HepG2 (cell line): ENCODE measurements at regions not wholly inside any gene's neighbourhood (a gene's known extent, or its start where the extent isn't known, plus 50 kb on each side); places are given as distances from the start of the nearest gene placed in this dataset.

Experiments used
- ATAC-seq: fragments of 200-7000 bp; cut with Tn5 transposase; 3 replicates; pipeline ENCODE4 v1.9.1; 2020; ENCODE audit warnings: mild to moderate bottlenecking, moderate library complexity
- BruUV-seq: library from RNA; stranded (reverse); fragments of 400-500 nt; replicated peaks from 2 replicates; lab custom pipeline; 2021; lab: Mats Ljungman, UMichigan
- CTCF ChIA-PET: fragments of 300-600 bp; formaldehyde crosslinking; extraction: SDS; loops from one replicate; lab custom pipeline; 2021; ENCODE audit warnings: low total read pairs, inconsistent platforms, low intra/inter-chr PET ratio; lab: Yijun Ruan, JAX
- POLR2A ChIA-PET: fragments of 350-600 bp; sonication (Branson Sonifier 250); formaldehyde crosslinking; loops from one replicate; lab custom pipeline; 2020; ENCODE audit warnings: antibody characterized with exemption, inconsistent platforms; lab: Yijun Ruan, JAX
- DNase-seq: peaks from one replicate; pipeline ENCODE4 v3.0.0-alpha.2; 2015; ENCODE audit warnings: low spot score
- FAIRE-seq: peaks from 3 replicates; lab custom pipeline; 2011; peaks lifted over from hg19 to GRCh38; lab: Jason Lieb, UNC
- H2AFZ ChIP-seq: one replicate; pipeline ENCODE4 v1.6.1; 2011; ENCODE audit warnings: low read length, inconsistent platforms
- H3K27ac ChIP-seq: fragments of 300-600 bp; 3 replicates; pipeline ENCODE4 v1.8.0; 2011; ENCODE audit warnings: mixed run types, mild to moderate bottlenecking, mixed read lengths, low read length, inconsistent platforms; ENCODE audit not compliant: insufficient read depth; ENCODE audit errors: extremely low read length
- H3K27me3 ChIP-seq, 2 experiments: fragments of 200-600 bp in 1 of 2; 2 replicates in 1 of 2; 3 replicates in 1 of 2; pipeline versions ENCODE4 v1.6.0 to v1.8.0; 2011; ENCODE audit warnings: low read length in 2 of 2, mild to moderate bottlenecking in 2 of 2, moderate library complexity in 2 of 2, inconsistent platforms in 1 of 2; ENCODE audit not compliant: insufficient read depth in 2 of 2, control insufficient read depth in 1 of 2
- H3K36me3 ChIP-seq, 2 experiments: fragments of 200-600 bp in 1 of 2; replicated peaks in 1 of 2; 2 replicates in 1 of 2; 3 replicates in 1 of 2; pipeline versions ENCODE4 v1.5.1 to v1.8.0; 2011; ENCODE audit warnings: low read length in 2 of 2, inconsistent platforms in 1 of 2; ENCODE audit not compliant: insufficient read depth in 2 of 2, control insufficient read depth in 1 of 2
- H3K4me1 ChIP-seq: 2 replicates; pipeline ENCODE4 v1.5.1; 2012; ENCODE audit warnings: low read length, inconsistent platforms; ENCODE audit not compliant: insufficient read depth
- H3K4me2 ChIP-seq: 2 replicates; pipeline ENCODE4 v1.6.0; 2011; ENCODE audit warnings: low read depth, low read length, inconsistent platforms
- H3K4me3 ChIP-seq, 3 experiments: fragments of 200-600 bp in 1 of 3; sonication (generic), shearing (Covaris generic) in 1 of 3; replicated peaks in 1 of 3; 2 replicates each; pipeline ENCODE4 v1.5.1; 2011 to 2016; ENCODE audit warnings: low read length in 3 of 3, inconsistent platforms in 2 of 3, low read depth in 2 of 3, mild to moderate bottlenecking in 2 of 3, control low read depth in 1 of 3, mixed read lengths in 1 of 3; ENCODE audit not compliant: insufficient read depth in 1 of 3
- H3K79me2 ChIP-seq: one replicate; pipeline ENCODE4 v1.6.1; 2011; ENCODE audit warnings: low read length, inconsistent platforms; ENCODE audit not compliant: insufficient read depth
- H3K9ac ChIP-seq: 2 replicates; pipeline ENCODE4 v1.6.0; 2011; ENCODE audit warnings: mild to moderate bottlenecking, low read depth, low read length, inconsistent platforms; ENCODE audit not compliant: insufficient read depth
- H3K9me3 ChIP-seq: 2 replicates; pipeline ENCODE4 v1.5.1; 2012; ENCODE audit warnings: mild to moderate bottlenecking, low read length
- H4K20me1 ChIP-seq: 2 replicates; pipeline ENCODE4 v1.6.0; 2011; ENCODE audit warnings: inconsistent platforms, mild to moderate bottlenecking, low read length, moderate library complexity; ENCODE audit not compliant: insufficient read depth
- ARID5B ChIP-seq: IDR thresholded peaks from 2 replicates; pipeline ENCODE4 v1.4.0; 2020; ENCODE audit warnings: mild to moderate bottlenecking, missing genetic modification reagents
- FOXO4 ChIP-seq: sonication (generic); formaldehyde crosslinking; conservative IDR thresholded peaks from 2 replicates; pipeline ENCODE4 v1.8.1; 2023; ENCODE audit warnings: missing genetic modification reagents
- KAT2B ChIP-seq: fragments of 150-350 bp; IDR thresholded peaks from 2 replicates; pipeline ENCODE4 v1.6.1; 2014; ENCODE audit warnings: low read depth, low read length, borderline replicate concordance
- KLF6 ChIP-seq: IDR thresholded peaks from 2 replicates; pipeline ENCODE4 v1.8.0; 2016; ENCODE audit warnings: missing biosample characterization, missing genetic modification reagents
- LRRFIP1 ChIP-seq: sonication (generic); formaldehyde crosslinking; conservative IDR thresholded peaks from 2 replicates; pipeline ENCODE4 v1.4.0; 2020; ENCODE audit warnings: missing genetic modification reagents
- MTF2 ChIP-seq: sonication (generic); formaldehyde crosslinking; IDR thresholded peaks from 2 replicates; pipeline ENCODE4 v1.5.0; 2020; ENCODE audit warnings: missing genetic modification reagents, borderline replicate concordance
- RELA ChIP-seq: sonication (generic); formaldehyde crosslinking; IDR thresholded peaks from 2 replicates; pipeline ENCODE4 v1.4.0; 2020; ENCODE audit warnings: missing genetic modification reagents
- SCMH1 ChIP-seq: sonication (generic); formaldehyde crosslinking; IDR thresholded peaks from 2 replicates; pipeline ENCODE4 v1.9.0; 2021; ENCODE audit warnings: missing genetic modification reagents, mild to moderate bottlenecking, borderline replicate concordance
- TBX2 ChIP-seq: sonication (generic); formaldehyde crosslinking; IDR thresholded peaks from 2 replicates; pipeline ENCODE4 v1.5.0; 2020; ENCODE audit warnings: missing genetic modification reagents, mild to moderate bottlenecking, borderline replicate concordance
- TGIF2 ChIP-seq: IDR thresholded peaks from 2 replicates; pipeline ENCODE4 v1.6.1; 2016; ENCODE audit warnings: control low read depth, missing compliant biosample characterization
- THAP7 ChIP-seq: sonication (generic); formaldehyde crosslinking; IDR thresholded peaks from 2 replicates; pipeline ENCODE4 v1.8.1; 2023; ENCODE audit warnings: mild to moderate bottlenecking, missing genetic modification reagents
- XBP1 ChIP-seq: sonication (generic); formaldehyde crosslinking; IDR thresholded peaks from 2 replicates; pipeline ENCODE4 v1.5.0; 2020; ENCODE audit warnings: missing genetic modification reagents
- ZNF383 ChIP-seq: sonication (generic); formaldehyde crosslinking; IDR thresholded peaks from 2 replicates; pipeline ENCODE4 v1.4.0; 2020; ENCODE audit warnings: missing genetic modification reagents, mild to moderate bottlenecking, borderline replicate concordance
- ZNF589 ChIP-seq: sonication (generic); formaldehyde crosslinking; conservative IDR thresholded peaks from 2 replicates; pipeline ENCODE4 v1.8.0; 2022; ENCODE audit warnings: mild to moderate bottlenecking, moderate library complexity, missing genetic modification reagents
- ZNF691 ChIP-seq: sonication (generic); formaldehyde crosslinking; IDR thresholded peaks from 2 replicates; pipeline ENCODE4 v1.4.0; 2020; ENCODE audit warnings: missing genetic modification reagents, low read depth, mild to moderate bottlenecking, borderline replicate concordance
- WGBS: methylation state at CpG from one replicate; pipeline ENCODE4 v1.1.6; 2017; ENCODE audit warnings: low lambda C conversion rate; 5-methylcytosine and 5-hydroxymethylcytosine counted together
- in situ Hi-C: cut with HindIII; loops from 2 replicates; pipeline ENCODE4 v1.10.0; 2017; ENCODE audit warnings: low pct_unique_long_range_greater_than_20kb; ENCODE audit not compliant: extremely low pct_ligation_motif_present
- intact Hi-C: fragments of 100-400 bp; cut with micrococcal nuclease; formaldehyde crosslinking; loops from one replicate; pipeline ENCODE4 v1.10.0; 2022; ENCODE audit not compliant: unreplicated experiment

- Histone ChIP-seq H3K36me3 (no peaks in the 10 kb centered on the region), H2AFZ (no peak overlapping the region), H3K4me1 (no peaks in the 10 kb centered on the region), H3K27ac (no peak overlapping the region), H3K27me3 (no peaks in the 10 kb centered on the region), H3K4me2 (no peak overlapping the region), H3K4me3 (no peak overlapping the region), H3K79me2 (no peaks in the 10 kb centered on the region), H3K9ac (no peak overlapping the region), H3K9me3 (peaks cover 23% of the 10 kb centered on the region; the same call in 1 of the 2 replicates), H4K20me1 (no peaks in the 10 kb centered on the region)
- ATAC-seq (no peak), FAIRE-seq (no peak), DNase-seq (no peak)
- TF ChIP-seq ZNF589 (CRISPR knock-in tag): no peak
- TF ChIP-seq SCMH1 (CRISPR knock-in tag): no peak
- TF ChIP-seq KLF6 (CRISPR knock-in tag): no peak
- TF ChIP-seq ZNF383 (CRISPR knock-in tag): no peak
- TF ChIP-seq MTF2 (CRISPR knock-in tag): no peak
- TF ChIP-seq LRRFIP1 (CRISPR knock-in tag): no peak
- TF ChIP-seq ARID5B (CRISPR knock-in tag): no peak
- TF ChIP-seq XBP1 (CRISPR knock-in tag): no peak
- no peak for TF ChIP-seq TGIF2
- TF ChIP-seq TBX2: no peak
- TF ChIP-seq RELA (CRISPR knock-in tag): no peak
- TF ChIP-seq THAP7 (CRISPR knock-in tag): no peak
- no peak for TF ChIP-seq KAT2B
- TF ChIP-seq FOXO4 (CRISPR knock-in tag): no peak
- no peak for TF ChIP-seq ZNF691
- in situ Hi-C loops (no loop called here), intact Hi-C loops (no loop called here)
- BruUV-seq: no TSS peak
- POLR2A ChIA-PET: no interaction called here
- WGBS: 0% methylated on average over 3 of the region's 3 CpGs
- CTCF ChIA-PET: no interaction called here
Measured at GRCh38 chr5:90084342-90084741, 325.2 kb downstream of the CETN3 start.
